Fibroblast of villous mesenchyme (primary cell): ENCODE measurements at regions not wholly inside any gene's neighbourhood (a gene's known extent, or its start where the extent isn't known, plus 50 kb on each side); places are given as distances from the start of the nearest gene placed in this dataset.

Experiments
- DNase-seq: peaks from one replicate; pipeline ENCODE4 v3.0.0-alpha.2; 2010; ENCODE audit warnings: low read depth
- H3K4me3 ChIP-seq: 2 replicates; pipeline ENCODE4 v1.5.1; 2011; ENCODE audit warnings: low read depth, mild to moderate bottlenecking, low read length
- CTCF ChIP-seq: IDR thresholded peaks from 2 replicates; pipeline ENCODE4 v1.5.1; 2012; ENCODE audit warnings: low read depth, mild to moderate bottlenecking, low read length; ENCODE audit not compliant: insufficient read depth

GRCh38 chr14:22500954-22501726 is 87.9 kb downstream of the DAD1 start:
- no peak for DNase-seq
- no peak for TF ChIP-seq CTCF
- no peak overlapping the region for H3K4me3 ChIP-seq

- no peak for TF ChIP-seq CTCF
- no peak for DNase-seq
- no peak overlapping the region for H3K4me3 ChIP-seq
Measured at GRCh38 chr14:22500525-22500924, 88.5 kb downstream of the DAD1 start.

GRCh38 chr14:22497671-22498093 is 91.3 kb downstream of the DAD1 start:
- no peak for TF ChIP-seq CTCF
- no peak for DNase-seq
- no peak overlapping the region for H3K4me3 ChIP-seq

DNA sequence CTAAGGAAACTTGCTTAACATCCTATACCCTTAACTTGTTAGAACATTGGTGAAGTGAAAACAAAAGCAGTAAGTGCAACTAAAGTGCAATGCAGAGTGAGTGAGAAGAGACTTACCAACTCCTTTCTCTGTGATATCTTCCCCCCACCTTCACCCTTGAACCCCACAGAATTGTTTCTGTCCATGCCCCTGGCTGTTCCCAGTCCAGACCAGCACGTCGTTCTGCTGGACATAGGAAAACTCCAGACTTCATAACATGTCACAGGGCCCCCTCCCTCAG is 91.9 kb downstream of the DAD1 start:
- H3K4me3 ChIP-seq, result no peak overlapping the region
- DNase-seq, result no peak
- no peak for TF ChIP-seq CTCF

DNA sequence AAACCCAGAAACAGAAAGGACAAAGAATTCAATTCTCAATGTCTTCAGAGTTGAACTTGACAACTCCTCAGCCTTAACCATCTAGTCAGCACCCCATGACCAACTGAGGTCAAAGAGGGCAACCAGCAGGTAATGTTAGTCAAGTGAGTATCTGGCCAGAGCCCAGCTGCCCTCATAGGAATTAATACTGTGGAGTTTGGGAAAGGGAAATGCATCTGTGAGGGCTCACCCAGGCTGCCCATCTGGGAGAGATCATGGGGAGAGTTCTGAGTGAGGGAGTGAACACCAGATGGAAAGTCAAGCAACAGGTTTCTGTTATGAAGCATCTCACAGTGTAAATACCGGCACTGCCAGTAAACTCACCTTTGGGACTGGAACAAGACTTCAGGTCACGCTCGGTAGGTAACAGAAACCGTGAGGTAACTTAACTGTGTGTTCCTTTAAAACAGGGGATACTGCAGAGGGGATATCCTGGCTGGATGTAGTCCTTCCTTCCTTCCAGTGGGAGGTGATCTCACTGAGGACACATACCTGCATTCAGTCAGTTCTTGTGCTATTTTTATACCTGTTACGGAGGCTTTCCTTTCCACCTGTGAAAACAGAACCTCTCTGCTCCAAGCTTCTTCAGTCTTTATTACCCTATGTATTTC is 94.4 kb downstream of the DAD1 start:
- DNase-seq, result no peak
- TF ChIP-seq CTCF, result no peak
- H3K4me3 ChIP-seq, result no peak overlapping the region

DNA sequence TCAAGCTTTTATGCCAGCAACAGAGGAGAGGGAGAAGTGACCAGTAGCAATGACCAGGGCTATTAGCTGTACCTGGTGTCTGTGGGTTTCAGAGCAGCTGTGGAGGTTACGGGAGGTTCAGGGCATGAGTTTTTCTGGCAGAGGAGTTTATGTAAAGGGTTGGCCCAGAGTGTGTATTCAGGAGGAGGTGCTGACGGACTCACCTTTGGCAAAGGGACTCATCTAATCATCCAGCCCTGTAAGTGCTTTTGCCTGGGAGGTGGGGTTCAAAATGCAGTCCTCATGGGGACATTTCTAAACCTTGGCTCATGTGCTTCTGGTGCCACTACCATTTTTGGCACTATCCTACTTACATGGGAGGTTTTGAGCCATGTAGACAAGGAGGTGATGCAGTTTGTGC is 95.3 kb downstream of the DAD1 start:
- DNase-seq, result no peak
- no peak for TF ChIP-seq CTCF
- H3K4me3 ChIP-seq, result no peak overlapping the region
